ENCODE measurements at regions not wholly inside any gene's neighbourhood (a gene's known extent, or its start where the extent isn't known, plus 50 kb on each side); places are given as distances from the start of the nearest gene placed in this dataset.

- TF ChIP-seq EP300 (IDR thresholded peaks at IDR 0.05): no peak
- TF ChIP-seq, protein P1, sequence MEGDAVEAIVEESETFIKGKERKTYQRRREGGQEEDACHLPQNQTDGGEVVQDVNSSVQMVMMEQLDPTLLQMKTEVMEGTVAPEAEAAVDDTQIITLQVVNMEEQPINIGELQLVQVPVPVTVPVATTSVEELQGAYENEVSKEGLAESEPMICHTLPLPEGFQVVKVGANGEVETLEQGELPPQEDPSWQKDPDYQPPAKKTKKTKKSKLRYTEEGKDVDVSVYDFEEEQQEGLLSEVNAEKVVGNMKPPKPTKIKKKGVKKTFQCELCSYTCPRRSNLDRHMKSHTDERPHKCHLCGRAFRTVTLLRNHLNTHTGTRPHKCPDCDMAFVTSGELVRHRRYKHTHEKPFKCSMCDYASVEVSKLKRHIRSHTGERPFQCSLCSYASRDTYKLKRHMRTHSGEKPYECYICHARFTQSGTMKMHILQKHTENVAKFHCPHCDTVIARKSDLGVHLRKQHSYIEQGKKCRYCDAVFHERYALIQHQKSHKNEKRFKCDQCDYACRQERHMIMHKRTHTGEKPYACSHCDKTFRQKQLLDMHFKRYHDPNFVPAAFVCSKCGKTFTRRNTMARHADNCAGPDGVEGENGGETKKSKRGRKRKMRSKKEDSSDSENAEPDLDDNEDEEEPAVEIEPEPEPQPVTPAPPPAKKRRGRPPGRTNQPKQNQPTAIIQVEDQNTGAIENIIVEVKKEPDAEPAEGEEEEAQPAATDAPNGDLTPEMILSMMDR (IDR thresholded peaks at IDR 0.05): no peak
- no peak for TF ChIP-seq POLR2A (IDR thresholded peaks at IDR 0.05)
Measured at GRCh38 chr7:124426621-124427020, 339.0 kb downstream of the GPR37 start.

Measured in ovary (tissue), 3 donors.